ENCODE measurements at regions not wholly inside any gene's neighbourhood (a gene's known extent, or its start where the extent isn't known, plus 50 kb on each side); places are given as distances from the start of the nearest gene placed in this dataset.

GRCh38 chr6:104653781-104654180 is 205.9 kb downstream of the HACE1 start:
- H3K27ac Mint-ChIP-seq (ENCODE audit: unreplicated experiment): no peak overlapping the region
- no peaks in the 10 kb centered on the region for H3K4me1 Mint-ChIP-seq (ENCODE audit: low read depth, unreplicated experiment)
- TF ChIP-seq, protein P1, sequence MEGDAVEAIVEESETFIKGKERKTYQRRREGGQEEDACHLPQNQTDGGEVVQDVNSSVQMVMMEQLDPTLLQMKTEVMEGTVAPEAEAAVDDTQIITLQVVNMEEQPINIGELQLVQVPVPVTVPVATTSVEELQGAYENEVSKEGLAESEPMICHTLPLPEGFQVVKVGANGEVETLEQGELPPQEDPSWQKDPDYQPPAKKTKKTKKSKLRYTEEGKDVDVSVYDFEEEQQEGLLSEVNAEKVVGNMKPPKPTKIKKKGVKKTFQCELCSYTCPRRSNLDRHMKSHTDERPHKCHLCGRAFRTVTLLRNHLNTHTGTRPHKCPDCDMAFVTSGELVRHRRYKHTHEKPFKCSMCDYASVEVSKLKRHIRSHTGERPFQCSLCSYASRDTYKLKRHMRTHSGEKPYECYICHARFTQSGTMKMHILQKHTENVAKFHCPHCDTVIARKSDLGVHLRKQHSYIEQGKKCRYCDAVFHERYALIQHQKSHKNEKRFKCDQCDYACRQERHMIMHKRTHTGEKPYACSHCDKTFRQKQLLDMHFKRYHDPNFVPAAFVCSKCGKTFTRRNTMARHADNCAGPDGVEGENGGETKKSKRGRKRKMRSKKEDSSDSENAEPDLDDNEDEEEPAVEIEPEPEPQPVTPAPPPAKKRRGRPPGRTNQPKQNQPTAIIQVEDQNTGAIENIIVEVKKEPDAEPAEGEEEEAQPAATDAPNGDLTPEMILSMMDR (IDR thresholded peaks at IDR 0.05; ENCODE audit: partially characterized antibody, unreplicated experiment): no peak
- H3K36me3 Mint-ChIP-seq (ENCODE audit: unreplicated experiment): peaks cover 6% of the 10 kb centered on the region
- no peak for DNase-seq
- no peaks in the 10 kb centered on the region for H3K9me3 Mint-ChIP-seq (ENCODE audit: unreplicated experiment)
- H3K27me3 Mint-ChIP-seq (ENCODE audit: unreplicated experiment): no peaks in the 10 kb centered on the region
- no peak overlapping the region for H3K4me3 Mint-ChIP-seq (ENCODE audit: unreplicated experiment)

GRCh38 chr6:104648347-104648746 is 211.4 kb downstream of the HACE1 start:
- H3K36me3 Mint-ChIP-seq (ENCODE audit: unreplicated experiment): no peaks in the 10 kb centered on the region
- no peak for DNase-seq
- H3K27me3 Mint-ChIP-seq (ENCODE audit: unreplicated experiment): no peaks in the 10 kb centered on the region
- H3K9me3 Mint-ChIP-seq (ENCODE audit: unreplicated experiment): no peaks in the 10 kb centered on the region
- H3K4me3 Mint-ChIP-seq (ENCODE audit: unreplicated experiment): no peak overlapping the region
- TF ChIP-seq, protein P1 (IDR thresholded peaks at IDR 0.05; ENCODE audit: partially characterized antibody, unreplicated experiment): no peak
- no peaks in the 10 kb centered on the region for H3K4me1 Mint-ChIP-seq (ENCODE audit: low read depth, unreplicated experiment)
- no peak overlapping the region for H3K27ac Mint-ChIP-seq (ENCODE audit: unreplicated experiment)

DNA sequence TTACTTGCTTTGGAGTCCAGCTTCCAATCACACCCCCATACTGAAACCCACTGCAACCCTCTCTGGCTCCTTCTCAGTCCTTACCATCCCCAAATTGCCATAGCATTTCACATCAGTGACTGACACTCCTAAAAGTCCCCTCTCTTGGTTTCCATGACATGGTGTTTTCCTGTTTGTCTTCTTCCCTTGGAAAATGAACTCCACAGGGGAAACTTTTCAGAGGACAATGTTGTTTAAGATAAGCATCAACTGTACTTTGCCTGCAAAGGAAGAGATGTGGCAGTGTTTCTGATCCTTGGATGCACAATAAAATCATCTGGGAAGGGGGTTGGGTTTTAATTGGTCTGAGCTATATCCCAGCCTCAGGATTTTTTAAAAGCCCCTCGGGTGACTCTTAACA is 214.9 kb downstream of the HACE1 start:
- H3K27me3 Mint-ChIP-seq (ENCODE audit: unreplicated experiment): no peaks in the 10 kb centered on the region
- no peak overlapping the region for H3K27ac Mint-ChIP-seq (ENCODE audit: unreplicated experiment)
- TF ChIP-seq, protein P1 (IDR thresholded peaks at IDR 0.05; ENCODE audit: partially characterized antibody, unreplicated experiment): no peak
- H3K36me3 Mint-ChIP-seq (ENCODE audit: unreplicated experiment): no peaks in the 10 kb centered on the region
- no peak overlapping the region for H3K4me3 Mint-ChIP-seq (ENCODE audit: unreplicated experiment)
- DNase-seq: no peak
- no peaks in the 10 kb centered on the region for H3K9me3 Mint-ChIP-seq (ENCODE audit: unreplicated experiment)
- no peaks in the 10 kb centered on the region for H3K4me1 Mint-ChIP-seq (ENCODE audit: low read depth, unreplicated experiment)

- Mint-ChIP-seq H3K4me3 (ENCODE audit: unreplicated experiment) (no peak overlapping the region), H3K9me3 (ENCODE audit: unreplicated experiment) (no peaks in the 10 kb centered on the region), H3K27ac (ENCODE audit: unreplicated experiment) (no peak overlapping the region), H3K4me1 (ENCODE audit: low read depth, unreplicated experiment) (peaks cover 2% of the 10 kb centered on the region), H3K36me3 (ENCODE audit: unreplicated experiment) (no peaks in the 10 kb centered on the region), H3K27me3 (ENCODE audit: unreplicated experiment) (no peaks in the 10 kb centered on the region)
- TF ChIP-seq, protein P1 (IDR thresholded peaks at IDR 0.05; ENCODE audit: partially characterized antibody, unreplicated experiment): no peak
- DNase-seq: no peak
These were observed 216.8 kb downstream of the HACE1 start for GRCh38 chr6:104642871-104643270.

- Mint-ChIP-seq H3K27me3 (ENCODE audit: unreplicated experiment) (no peaks in the 10 kb centered on the region), H3K36me3 (ENCODE audit: unreplicated experiment) (no peaks in the 10 kb centered on the region)
These were observed 219.0 kb downstream of the HACE1 start for GRCh38 chr6:104640761-104641160.

More at GRCh38 chr6:104640761-104641160, 219.0 kb downstream of the HACE1 start:
- no peak for DNase-seq
- Mint-ChIP-seq H3K4me3 (ENCODE audit: unreplicated experiment) (no peak overlapping the region), H3K27ac (ENCODE audit: unreplicated experiment) (no peak overlapping the region), H3K9me3 (ENCODE audit: unreplicated experiment) (no peaks in the 10 kb centered on the region), H3K4me1 (ENCODE audit: low read depth, unreplicated experiment) (peaks cover 2% of the 10 kb centered on the region)
- TF ChIP-seq, protein P1 (IDR thresholded peaks at IDR 0.05; ENCODE audit: partially characterized antibody, unreplicated experiment): no peak

Data from glutamatergic neuron (in vitro differentiated cells).